ENCODE measurements at regions not wholly inside any gene's neighbourhood (a gene's known extent, or its start where the extent isn't known, plus 50 kb on each side); places are given as distances from the start of the nearest gene placed in this dataset.

GRCh38 chr12:118840399-118840798 lies 140.9 kb upstream of the SRRM4 start:
- FAIRE-seq (no peak), DNase-seq (ENCODE audit: insufficient read length, low spot score) (no peak)

- no peak for FAIRE-seq
- no peak for DNase-seq (ENCODE audit: insufficient read length, low spot score)
Measured at GRCh38 chr12:118840878-118841277, 140.5 kb upstream of the SRRM4 start.

GRCh38 chr12:118841588-118841987 lies 139.8 kb upstream of the SRRM4 start:
- DNase-seq (ENCODE audit: insufficient read length, low spot score) (no peak), FAIRE-seq (no peak)

GRCh38 chr12:118842866-118843265 lies 138.5 kb upstream of the SRRM4 start:
- FAIRE-seq: no peak
- no peak for DNase-seq (ENCODE audit: insufficient read length, low spot score)

- DNase-seq (ENCODE audit: insufficient read length, low spot score): no peak
- no peak for FAIRE-seq
Measured at GRCh38 chr12:118846416-118846815, 134.9 kb upstream of the SRRM4 start.

- FAIRE-seq: no peak
- DNase-seq (ENCODE audit: insufficient read length, low spot score): no peak
Measured at GRCh38 chr12:118850244-118850825, 131.0 kb upstream of the SRRM4 start.

- FAIRE-seq: no peak
Measured at GRCh38 chr12:118851891-118852290, 129.4 kb upstream of the SRRM4 start.

GRCh38 chr12:118853634-118854033 lies 127.7 kb upstream of the SRRM4 start:
- FAIRE-seq: no peak
- DNase-seq (ENCODE audit: insufficient read length, low spot score): no peak

More at GRCh38 chr12:118851891-118852290, 129.4 kb upstream of the SRRM4 start:
- DNase-seq (ENCODE audit: insufficient read length, low spot score): no peak

- DNase-seq (ENCODE audit: insufficient read length, low spot score): no peak
- no peak for FAIRE-seq
Measured at GRCh38 chr12:118855858-118856257, 125.5 kb upstream of the SRRM4 start.

GRCh38 chr12:118866346-118866745 lies 115.0 kb upstream of the SRRM4 start:
- FAIRE-seq: no peak

GRCh38 chr12:118870551-118870950 lies 110.8 kb upstream of the SRRM4 start:
- FAIRE-seq (no peak), DNase-seq (ENCODE audit: insufficient read length, low spot score) (no peak)

More at GRCh38 chr12:118866346-118866745, 115.0 kb upstream of the SRRM4 start:
- DNase-seq (ENCODE audit: insufficient read length, low spot score): no peak

- DNase-seq (ENCODE audit: insufficient read length, low spot score) (no peak), FAIRE-seq (no peak)
Measured at GRCh38 chr12:118874698-118875548, 106.4 kb upstream of the SRRM4 start.

- DNase-seq (ENCODE audit: insufficient read length, low spot score) (no peak), FAIRE-seq (no peak)
Measured at GRCh38 chr12:118880720-118881493, 100.4 kb upstream of the SRRM4 start.

GRCh38 chr12:118884226-118884625 lies 97.1 kb upstream of the SRRM4 start:
- DNase-seq (ENCODE audit: insufficient read length, low spot score) (no peak), FAIRE-seq (no peak)

- FAIRE-seq (no peak), DNase-seq (ENCODE audit: insufficient read length, low spot score) (no peak)
Measured at GRCh38 chr12:118900993-118901392, 80.3 kb upstream of the SRRM4 start.

GRCh38 chr12:118908811-118909210 lies 72.5 kb upstream of the SRRM4 start:
- no peak for FAIRE-seq
- no peak for DNase-seq (ENCODE audit: insufficient read length, low spot score)

GRCh38 chr12:118912697-118913270 lies 68.6 kb upstream of the SRRM4 start:
- DNase-seq (ENCODE audit: insufficient read length, low spot score): no peak
- no peak for FAIRE-seq

GRCh38 chr12:118921761-118922160 lies 59.6 kb upstream of the SRRM4 start:
- FAIRE-seq (no peak), DNase-seq (ENCODE audit: insufficient read length, low spot score) (no peak)

- FAIRE-seq (no peak), DNase-seq (ENCODE audit: insufficient read length, low spot score) (no peak)
Measured at GRCh38 chr12:118922405-118922804, 58.9 kb upstream of the SRRM4 start.

- FAIRE-seq (no peak), DNase-seq (ENCODE audit: insufficient read length, low spot score) (no peak)
Measured at GRCh38 chr12:118925407-118925806, 55.9 kb upstream of the SRRM4 start.

GRCh38 chr12:118925826-118926225 lies 55.5 kb upstream of the SRRM4 start:
- DNase-seq (ENCODE audit: insufficient read length, low spot score) (no peak), FAIRE-seq (no peak)

Measured in HTR-8/SVneo (cell line).